ENCODE measurements at regions not wholly inside any gene's neighbourhood (a gene's known extent, or its start where the extent isn't known, plus 50 kb on each side); places are given as distances from the start of the nearest gene placed in this dataset.
"Not testable (repeated sequence)": the region's sequence is repeated elsewhere in the genome, so short reads cannot be mapped to it uniquely, and the experiment has no call there.

DNA sequence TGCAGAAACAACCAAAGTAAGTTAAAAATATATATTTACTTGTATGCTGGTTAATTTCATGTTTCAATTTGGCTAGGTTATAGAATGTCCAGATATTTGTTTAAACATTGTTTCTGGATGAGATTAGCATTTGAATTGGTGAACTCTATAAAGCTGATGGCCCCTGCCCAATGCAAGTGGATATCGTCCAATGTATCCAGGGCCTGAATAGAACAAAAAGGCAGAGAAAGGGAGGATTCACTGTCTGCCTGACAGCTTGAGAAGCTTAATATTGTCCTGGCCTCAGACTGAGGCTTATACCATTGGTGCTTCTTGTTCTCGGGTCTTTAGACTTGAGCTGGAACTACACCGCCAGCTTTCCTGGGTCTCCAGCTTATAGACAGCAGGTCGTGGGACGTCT, 446.7 kb upstream of the ACTBL2 start:
- Histone ChIP-seq H3K36me3 (ENCODE audit: control insufficient read depth in 4 of 4, insufficient read depth in 3 of 4, low read depth in 1 of 4, low read length in 3 of 4) (no peaks in the 10 kb centered on the region), H3K27ac (ENCODE audit: low read depth in 1 of 2, low read length in 2 of 2) (no peak overlapping the region), H3K9ac (ENCODE audit: low read depth in 1 of 2, low read length in 2 of 2) (no peak overlapping the region), H3K4me3 (ENCODE audit: low read depth in 1 of 3, low read length in 3 of 3) (no peak overlapping the region), H3K9me3 (ENCODE audit: control insufficient read depth in 4 of 4, low read length in 3 of 4) (no peaks in the 10 kb centered on the region), H3K27me3 (ENCODE audit: control insufficient read depth in 4 of 4, insufficient read depth in 4 of 4, low read length in 3 of 4) (no peaks in the 10 kb centered on the region), H3K4me1 (ENCODE audit: control insufficient read depth in 4 of 4, insufficient read depth in 4 of 4, low read length in 3 of 4) (no peaks in the 10 kb centered on the region)
- TF ChIP-seq, protein P1, sequence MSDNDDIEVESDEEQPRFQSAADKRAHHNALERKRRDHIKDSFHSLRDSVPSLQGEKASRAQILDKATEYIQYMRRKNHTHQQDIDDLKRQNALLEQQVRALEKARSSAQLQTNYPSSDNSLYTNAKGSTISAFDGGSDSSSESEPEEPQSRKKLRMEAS (IDR thresholded peaks at IDR 0.05), result no peak
- no peak for TF ChIP-seq JUND (IDR thresholded peaks at IDR 0.05)
- TF ChIP-seq, protein P2, sequence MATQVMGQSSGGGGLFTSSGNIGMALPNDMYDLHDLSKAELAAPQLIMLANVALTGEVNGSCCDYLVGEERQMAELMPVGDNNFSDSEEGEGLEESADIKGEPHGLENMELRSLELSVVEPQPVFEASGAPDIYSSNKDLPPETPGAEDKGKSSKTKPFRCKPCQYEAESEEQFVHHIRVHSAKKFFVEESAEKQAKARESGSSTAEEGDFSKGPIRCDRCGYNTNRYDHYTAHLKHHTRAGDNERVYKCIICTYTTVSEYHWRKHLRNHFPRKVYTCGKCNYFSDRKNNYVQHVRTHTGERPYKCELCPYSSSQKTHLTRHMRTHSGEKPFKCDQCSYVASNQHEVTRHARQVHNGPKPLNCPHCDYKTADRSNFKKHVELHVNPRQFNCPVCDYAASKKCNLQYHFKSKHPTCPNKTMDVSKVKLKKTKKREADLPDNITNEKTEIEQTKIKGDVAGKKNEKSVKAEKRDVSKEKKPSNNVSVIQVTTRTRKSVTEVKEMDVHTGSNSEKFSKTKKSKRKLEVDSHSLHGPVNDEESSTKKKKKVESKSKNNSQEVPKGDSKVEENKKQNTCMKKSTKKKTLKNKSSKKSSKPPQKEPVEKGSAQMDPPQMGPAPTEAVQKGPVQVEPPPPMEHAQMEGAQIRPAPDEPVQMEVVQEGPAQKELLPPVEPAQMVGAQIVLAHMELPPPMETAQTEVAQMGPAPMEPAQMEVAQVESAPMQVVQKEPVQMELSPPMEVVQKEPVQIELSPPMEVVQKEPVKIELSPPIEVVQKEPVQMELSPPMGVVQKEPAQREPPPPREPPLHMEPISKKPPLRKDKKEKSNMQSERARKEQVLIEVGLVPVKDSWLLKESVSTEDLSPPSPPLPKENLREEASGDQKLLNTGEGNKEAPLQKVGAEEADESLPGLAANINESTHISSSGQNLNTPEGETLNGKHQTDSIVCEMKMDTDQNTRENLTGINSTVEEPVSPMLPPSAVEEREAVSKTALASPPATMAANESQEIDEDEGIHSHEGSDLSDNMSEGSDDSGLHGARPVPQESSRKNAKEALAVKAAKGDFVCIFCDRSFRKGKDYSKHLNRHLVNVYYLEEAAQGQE (IDR thresholded peaks at IDR 0.05), result no peak
- TF ChIP-seq, protein P3, sequence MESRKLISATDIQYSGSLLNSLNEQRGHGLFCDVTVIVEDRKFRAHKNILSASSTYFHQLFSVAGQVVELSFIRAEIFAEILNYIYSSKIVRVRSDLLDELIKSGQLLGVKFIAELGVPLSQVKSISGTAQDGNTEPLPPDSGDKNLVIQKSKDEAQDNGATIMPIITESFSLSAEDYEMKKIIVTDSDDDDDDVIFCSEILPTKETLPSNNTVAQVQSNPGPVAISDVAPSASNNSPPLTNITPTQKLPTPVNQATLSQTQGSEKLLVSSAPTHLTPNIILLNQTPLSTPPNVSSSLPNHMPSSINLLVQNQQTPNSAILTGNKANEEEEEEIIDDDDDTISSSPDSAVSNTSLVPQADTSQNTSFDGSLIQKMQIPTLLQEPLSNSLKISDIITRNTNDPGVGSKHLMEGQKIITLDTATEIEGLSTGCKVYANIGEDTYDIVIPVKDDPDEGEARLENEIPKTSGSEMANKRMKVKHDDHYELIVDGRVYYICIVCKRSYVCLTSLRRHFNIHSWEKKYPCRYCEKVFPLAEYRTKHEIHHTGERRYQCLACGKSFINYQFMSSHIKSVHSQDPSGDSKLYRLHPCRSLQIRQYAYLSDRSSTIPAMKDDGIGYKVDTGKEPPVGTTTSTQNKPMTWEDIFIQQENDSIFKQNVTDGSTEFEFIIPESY (IDR thresholded peaks at IDR 0.05), result no peak
- 94% methylated on average over 5 of the region's 5 CpGs for WGBS
- DNase-seq (ENCODE audit: low spot score), result no peak

DNA sequence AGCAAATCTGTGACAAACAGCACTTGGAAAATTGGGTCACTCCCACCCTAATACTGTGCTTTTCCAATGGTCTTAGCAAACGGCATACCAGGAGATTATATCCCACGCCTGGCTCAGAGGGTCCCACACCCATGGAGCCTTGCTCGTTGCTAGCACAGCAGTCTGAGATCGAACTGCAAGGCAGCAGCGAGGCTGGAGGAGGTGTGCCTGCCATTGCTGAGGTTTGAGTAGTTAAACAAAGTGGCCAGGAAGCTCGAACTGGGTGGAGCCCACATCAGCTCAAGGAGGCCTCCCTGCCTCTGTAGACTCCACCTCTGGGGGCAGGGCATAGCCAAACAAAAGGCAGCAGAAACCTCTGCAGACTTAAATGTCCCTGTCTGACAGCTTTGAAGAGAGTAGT, 440.5 kb upstream of the ACTBL2 start:
- H3K9me3 ChIP-seq (ENCODE audit: control insufficient read depth in 4 of 4, low read length in 3 of 4); H3K27ac ChIP-seq (ENCODE audit: low read depth in 1 of 2, low read length in 2 of 2); H3K4me3 ChIP-seq (ENCODE audit: low read depth in 1 of 3, low read length in 3 of 3); H3K36me3 ChIP-seq (ENCODE audit: control insufficient read depth in 4 of 4, insufficient read depth in 3 of 4, low read depth in 1 of 4, low read length in 3 of 4); H3K9ac ChIP-seq (ENCODE audit: low read depth in 1 of 2, low read length in 2 of 2); H3K27me3 ChIP-seq (ENCODE audit: control insufficient read depth in 4 of 4, insufficient read depth in 4 of 4, low read length in 3 of 4); DNase-seq (ENCODE audit: low spot score); H3K4me1 ChIP-seq (ENCODE audit: control insufficient read depth in 4 of 4, insufficient read depth in 4 of 4, low read length in 3 of 4): not testable (repeated sequence)
- WGBS, result 74% methylated on average over 6 of the region's 6 CpGs

DNA sequence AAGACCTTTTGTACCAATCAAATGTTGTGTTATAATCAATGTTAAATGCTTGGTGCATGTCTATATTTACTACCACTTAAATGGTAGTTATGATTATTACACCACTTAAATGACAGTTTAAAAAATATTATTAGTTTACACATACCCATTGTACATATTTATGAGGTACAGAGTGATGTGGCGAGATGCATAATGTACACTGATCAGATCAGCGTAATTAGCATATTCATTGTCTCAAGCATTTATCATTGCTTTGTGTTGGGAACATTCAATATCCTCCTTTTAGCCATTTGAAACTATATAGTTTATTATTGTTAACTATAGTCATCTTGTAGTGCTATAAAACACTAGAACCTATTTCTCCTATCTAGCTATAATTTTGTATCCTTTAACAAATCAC, 434.4 kb upstream of the ACTBL2 start:
- H3K36me3 ChIP-seq (ENCODE audit: control insufficient read depth in 4 of 4, insufficient read depth in 3 of 4, low read depth in 1 of 4, low read length in 3 of 4), result no peaks in the 10 kb centered on the region
- TF ChIP-seq RAD21 (IDR thresholded peaks at IDR 0.05) (no peak), HNF4G (IDR thresholded peaks at IDR 0.05) (no peak), SP1 (IDR thresholded peaks at IDR 0.05) (no peak), TAF1 (conservative IDR thresholded peaks at IDR 0.05) (no peak), NR2F2 (IDR thresholded peaks at IDR 0.05) (no peak), EGR1 (IDR thresholded peaks at IDR 0.05; ENCODE audit: low read depth in 2 of 2) (no peak)
- TF ChIP-seq, protein P2 (IDR thresholded peaks at IDR 0.05), result no peak
- TF ChIP-seq, protein P4, sequence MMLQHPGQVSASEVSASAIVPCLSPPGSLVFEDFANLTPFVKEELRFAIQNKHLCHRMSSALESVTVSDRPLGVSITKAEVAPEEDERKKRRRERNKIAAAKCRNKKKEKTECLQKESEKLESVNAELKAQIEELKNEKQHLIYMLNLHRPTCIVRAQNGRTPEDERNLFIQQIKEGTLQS (IDR thresholded peaks at IDR 0.05), result no peak
- no peak overlapping the region for H3K9ac ChIP-seq (ENCODE audit: low read depth in 1 of 2, low read length in 2 of 2)
- 49% methylated on average over 2 of the region's 2 CpGs for WGBS
- no peak overlapping the region for H3K4me3 ChIP-seq (ENCODE audit: low read depth in 1 of 3, low read length in 3 of 3)
- no peak overlapping the region for H3K27ac ChIP-seq (ENCODE audit: low read depth in 1 of 2, low read length in 2 of 2)
- no peak for DNase-seq (ENCODE audit: low spot score)
- H3K9me3 ChIP-seq (ENCODE audit: control insufficient read depth in 4 of 4, low read length in 3 of 4), result no peaks in the 10 kb centered on the region
- no peaks in the 10 kb centered on the region for H3K27me3 ChIP-seq (ENCODE audit: control insufficient read depth in 4 of 4, insufficient read depth in 4 of 4, low read length in 3 of 4)
- H3K4me1 ChIP-seq (ENCODE audit: control insufficient read depth in 4 of 4, insufficient read depth in 4 of 4, low read length in 3 of 4), result no peaks in the 10 kb centered on the region

Data from liver (tissue), 7 donors.